GM19351 (cell line): ENCODE measurements at regions not wholly inside any gene's neighbourhood (a gene's known extent, or its start where the extent isn't known, plus 50 kb on each side); places are given as distances from the start of the nearest gene placed in this dataset.

ENCODE experiments used
- ATAC-seq: cut with Tn5 transposase; IDR thresholded peaks from one replicate; pipeline ENCODE4 v1.9.1; 2021; ENCODE audit warnings: mild to moderate bottlenecking, moderate library complexity; ENCODE audit not compliant: unreplicated experiment

- no peak for ATAC-seq
Observed at GRCh38 chr1:86296305-86297205, 99.6 kb downstream of the ODF2L start.

GRCh38 chr1:86289746-86290145 lies 106.4 kb downstream of the ODF2L start:
- ATAC-seq = no peak

- no peak for ATAC-seq
Observed at GRCh38 chr1:86289161-86289560, 107.0 kb downstream of the ODF2L start.

GRCh38 chr1:86288586-86289147 lies 107.5 kb downstream of the ODF2L start:
- ATAC-seq = no peak

GRCh38 chr1:86285796-86286195 lies 110.3 kb downstream of the ODF2L start:
- ATAC-seq = no peak

GRCh38 chr1:86282611-86283010 lies 113.5 kb downstream of the ODF2L start:
- no peak for ATAC-seq

GRCh38 chr1:86277936-86278335 lies 118.2 kb downstream of the ODF2L start:
- ATAC-seq = no peak

- no peak for ATAC-seq
Observed at GRCh38 chr1:86273066-86273465, 116.5 kb upstream of the COL24A1 start.

- ATAC-seq = no peak
Observed at GRCh38 chr1:86272083-86272482, 115.5 kb upstream of the COL24A1 start.

GRCh38 chr1:86271046-86271445 lies 114.5 kb upstream of the COL24A1 start:
- no peak for ATAC-seq

GRCh38 chr1:86263101-86263500 lies 106.5 kb upstream of the COL24A1 start:
- no peak for ATAC-seq

- no peak for ATAC-seq
Observed at GRCh38 chr1:86260476-86260875, 103.9 kb upstream of the COL24A1 start.

GRCh38 chr1:86259390-86259789 lies 102.8 kb upstream of the COL24A1 start:
- no peak for ATAC-seq

GRCh38 chr1:86258101-86258500 lies 101.5 kb upstream of the COL24A1 start:
- ATAC-seq = no peak

GRCh38 chr1:86247597-86248279 lies 91.2 kb upstream of the COL24A1 start:
- no peak for ATAC-seq

- no peak for ATAC-seq
Observed at GRCh38 chr1:86245566-86246190, 89.1 kb upstream of the COL24A1 start.

- no peak for ATAC-seq
Observed at GRCh38 chr1:86239894-86240293, 83.3 kb upstream of the COL24A1 start.

GRCh38 chr1:86239490-86239889 lies 82.9 kb upstream of the COL24A1 start:
- ATAC-seq = no peak

- ATAC-seq = no peak
Observed at GRCh38 chr1:86238226-86238625, 81.7 kb upstream of the COL24A1 start.

GRCh38 chr1:86235852-86236251 lies 79.3 kb upstream of the COL24A1 start:
- no peak for ATAC-seq

GRCh38 chr1:86233403-86233802 lies 76.8 kb upstream of the COL24A1 start:
- ATAC-seq = no peak
